Spleen (tissue), 11 donors: ENCODE measurements at regions not wholly inside any gene's neighbourhood (a gene's known extent, or its start where the extent isn't known, plus 50 kb on each side); places are given as distances from the start of the nearest gene placed in this dataset.

Source experiments
- DNase-seq: peaks from one replicate; pipeline ENCODE4 v3.0.0-alpha.2; 2020
- H3K27ac ChIP-seq, 8 donors: fragments of 200-600 bp; sonication (generic) in 7 of 8; 1 replicate in 4 of 8; 2 replicates in 4 of 8; pipeline versions ENCODE4 v1.5.0 to v1.8.0; 2016 to 2021; ENCODE audit warnings: inconsistent platforms in 4 of 8, mild to moderate bottlenecking in 4 of 8, moderate library complexity in 1 of 8
- H3K27me3 ChIP-seq, 7 donors: fragments of 200-600 bp; sonication (generic) in 6 of 7; replicated peaks in 1 of 7; 1 replicate in 4 of 7; 2 replicates in 3 of 7; pipeline versions ENCODE4 v1.5.0 to v1.8.0; 2016 to 2021; ENCODE audit warnings: inconsistent platforms in 3 of 7, mild to moderate bottlenecking in 1 of 7
- H3K36me3 ChIP-seq, 6 donors: fragments of 200-600 bp; sonication (generic) in 5 of 6; 1 replicate in 4 of 6; 2 replicates in 2 of 6; pipeline versions ENCODE4 v1.5.0 to v1.8.0; 2016 to 2021; ENCODE audit warnings: inconsistent platforms in 2 of 6
- H3K4me1 ChIP-seq, 6 donors: fragments of 200-600 bp; sonication (generic) in 5 of 6; 1 replicate in 3 of 6; 2 replicates in 3 of 6; pipeline versions ENCODE4 v1.5.0 to v1.8.0; 2016 to 2021; ENCODE audit warnings: inconsistent platforms in 3 of 6
- H3K4me3 ChIP-seq, 8 donors: fragments of 200-600 bp; sonication (generic) in 7 of 8; 1 replicate in 4 of 8; 2 replicates in 4 of 8; pipeline versions ENCODE4 v1.5.0 to v1.8.0; 2016 to 2021; ENCODE audit warnings: inconsistent platforms in 4 of 8, mild to moderate bottlenecking in 4 of 8, moderate library complexity in 2 of 8
- H3K9me3 ChIP-seq, 8 donors: fragments of 200-600 bp; sonication (generic) in 7 of 8; 1 replicate in 4 of 8; 2 replicates in 4 of 8; pipeline versions ENCODE4 v1.5.0 to v1.8.0; 2016 to 2021; ENCODE audit warnings: inconsistent platforms in 4 of 8
- CTCF ChIP-seq, 11 experiments: fragments of 200-600 bp in 7 of 11; fragments of 450-650 bp in 4 of 11; sonication (generic) in 4 of 11; IDR thresholded peaks in 8 of 11; conservative IDR thresholded peaks in 3 of 11; 1 replicate in 7 of 11; 2 replicates in 4 of 11; pipeline versions ENCODE4 v1.4.0 to v1.8.0; 2016 to 2021; ENCODE audit warnings: antibody characterized with exemption in 11 of 11, inconsistent platforms in 4 of 11, mild to moderate bottlenecking in 1 of 11
- POLR2A ChIP-seq, 3 donors: fragments of 450-650 bp; IDR thresholded peaks; one replicate each; pipeline ENCODE4 v1.5.1; 2017; ENCODE audit warnings: antibody characterized with exemption in 3 of 3, mild to moderate bottlenecking in 1 of 3
- POLR2AphosphoS5 ChIP-seq, 3 donors: sonication (generic); formaldehyde crosslinking; IDR thresholded peaks; one replicate each; pipeline ENCODE4 v1.5.1; 2017; ENCODE audit warnings: antibody characterized with exemption in 3 of 3
- WGBS, 5 donors: extraction: QIAGEN DNeasy Blood & Tissue Kit in 3 of 5; methylation state at CpG; one replicate each; pipeline versions ENCODE4 v1.1.5 to v1.1.7; 2013 to 2018; 5-methylcytosine and 5-hydroxymethylcytosine counted together
- intact Hi-C: fragments of 100-400 bp; cut with DNase I; formaldehyde crosslinking; loops from one replicate; pipeline ENCODE4 v1.15.0; 2023; ENCODE audit warnings: low total_unique reads
- donor health status: healthy with polysubstance abuse.
- donor health status: DM: no; HTN: no; CAD: no; lungs with moderate emphysema.
- donor health status: DM: no; HTN: no; CAD: no.
- donor health status: Bipolar disorder and iron deficiency.
- donor health status: healthy.
- donor health status: DM: no; HTN: no; CAD: no.
- donor health status: DM: yes; HTN: yes; CAD: no.

GRCh38 chr9:95817205-95817604, 58.3 kb upstream of the ERCC6L2 start:
- Histone ChIP-seq H3K4me3 (no peak overlapping the region), H3K4me1 (no peaks in the 10 kb centered on the region), H3K36me3 (peaks cover 0 to 11% (median 0%) of the 10 kb centered on the region in 6 donors), H3K9me3 (no peaks in the 10 kb centered on the region), H3K27ac (no peak overlapping the region), H3K27me3 (no peaks in the 10 kb centered on the region)
- DNase-seq: no peak
- TF ChIP-seq POLR2A (IDR thresholded peaks at IDR 0.05): no peak
- TF ChIP-seq CTCF (IDR thresholded peaks at IDR 0.05 in 8 of 11, conservative IDR thresholded peaks at IDR 0.05 in 3 of 11): no peak
- TF ChIP-seq POLR2AphosphoS5 (IDR thresholded peaks at IDR 0.05): no peak
- intact Hi-C loops: no loop called here
- WGBS, 5 donors: 84 to 95% (median 90%) methylated on average over 6 of the region's 6 CpGs

GRCh38 chr9:95816716-95817115, 58.8 kb upstream of the ERCC6L2 start:
- Histone ChIP-seq H3K4me3 (no peak overlapping the region), H3K36me3 (peaks cover 0 to 11% (median 0%) of the 10 kb centered on the region in 6 donors), H3K4me1 (no peaks in the 10 kb centered on the region), H3K27ac (no peak overlapping the region), H3K27me3 (no peaks in the 10 kb centered on the region), H3K9me3 (no peaks in the 10 kb centered on the region)
- no peak for DNase-seq
- 87 to 96% (median 91%) methylated on average over 5 of the region's 5 CpGs for WGBS, 5 donors
- intact Hi-C loops: no loop called here
- no peak for TF ChIP-seq CTCF (IDR thresholded peaks at IDR 0.05 in 8 of 11, conservative IDR thresholded peaks at IDR 0.05 in 3 of 11)
- no peak for TF ChIP-seq POLR2A (IDR thresholded peaks at IDR 0.05)
- no peak for TF ChIP-seq POLR2AphosphoS5 (IDR thresholded peaks at IDR 0.05)

GRCh38 chr9:95815961-95816360, 59.5 kb upstream of the ERCC6L2 start:
- H3K9me3 ChIP-seq: no peaks in the 10 kb centered on the region

GRCh38 chr9:95815133-95815532, 60.4 kb upstream of the ERCC6L2 start:
- WGBS, 5 donors: 90 to 94% (median 91%) methylated on average over 17 of the region's 17 CpGs
- Histone ChIP-seq H3K36me3 (peaks cover 0 to 11% (median 0%) of the 10 kb centered on the region in 6 donors), H3K27me3 (no peaks in the 10 kb centered on the region), H3K9me3 (no peaks in the 10 kb centered on the region), H3K27ac (no peak overlapping the region), H3K4me3 (no peak overlapping the region), H3K4me1 (no peaks in the 10 kb centered on the region)
- intact Hi-C loops: no loop called here
- TF ChIP-seq CTCF (IDR thresholded peaks at IDR 0.05 in 8 of 11, conservative IDR thresholded peaks at IDR 0.05 in 3 of 11) (no peak), POLR2A (IDR thresholded peaks at IDR 0.05) (no peak), POLR2AphosphoS5 (IDR thresholded peaks at IDR 0.05) (no peak)
- DNase-seq: no peak

More at GRCh38 chr9:95815961-95816360, 59.5 kb upstream of the ERCC6L2 start:
- 91 to 95% (median 93%) methylated on average over 16 to 17 of the region's 17 CpGs for WGBS, 5 donors
- Histone ChIP-seq H3K4me1 (no peaks in the 10 kb centered on the region), H3K36me3 (peaks cover 0 to 11% (median 0%) of the 10 kb centered on the region in 6 donors), H3K4me3 (no peak overlapping the region), H3K27ac (no peak overlapping the region), H3K27me3 (no peaks in the 10 kb centered on the region)
- no peak for DNase-seq
- no peak for TF ChIP-seq POLR2AphosphoS5 (IDR thresholded peaks at IDR 0.05)
- TF ChIP-seq CTCF (IDR thresholded peaks at IDR 0.05 in 8 of 11, conservative IDR thresholded peaks at IDR 0.05 in 3 of 11): no peak
- no peak for TF ChIP-seq POLR2A (IDR thresholded peaks at IDR 0.05)
- intact Hi-C loops: no loop called here
